NCI-H187 (cell line): ENCODE measurements at regions not wholly inside any gene's neighbourhood (a gene's known extent, or its start where the extent isn't known, plus 50 kb on each side); places are given as distances from the start of the nearest gene placed in this dataset.

Experiments
- DNase-seq, 2 experiments: peaks; one replicate each; lab custom pipeline; 2025; lab: John Stamatoyannopoulos, UW

- no peak for DNase-seq
These were observed 133.2 kb upstream of the PTPN1 start for GRCh38 chr20:50376888-50377459.

DNA sequence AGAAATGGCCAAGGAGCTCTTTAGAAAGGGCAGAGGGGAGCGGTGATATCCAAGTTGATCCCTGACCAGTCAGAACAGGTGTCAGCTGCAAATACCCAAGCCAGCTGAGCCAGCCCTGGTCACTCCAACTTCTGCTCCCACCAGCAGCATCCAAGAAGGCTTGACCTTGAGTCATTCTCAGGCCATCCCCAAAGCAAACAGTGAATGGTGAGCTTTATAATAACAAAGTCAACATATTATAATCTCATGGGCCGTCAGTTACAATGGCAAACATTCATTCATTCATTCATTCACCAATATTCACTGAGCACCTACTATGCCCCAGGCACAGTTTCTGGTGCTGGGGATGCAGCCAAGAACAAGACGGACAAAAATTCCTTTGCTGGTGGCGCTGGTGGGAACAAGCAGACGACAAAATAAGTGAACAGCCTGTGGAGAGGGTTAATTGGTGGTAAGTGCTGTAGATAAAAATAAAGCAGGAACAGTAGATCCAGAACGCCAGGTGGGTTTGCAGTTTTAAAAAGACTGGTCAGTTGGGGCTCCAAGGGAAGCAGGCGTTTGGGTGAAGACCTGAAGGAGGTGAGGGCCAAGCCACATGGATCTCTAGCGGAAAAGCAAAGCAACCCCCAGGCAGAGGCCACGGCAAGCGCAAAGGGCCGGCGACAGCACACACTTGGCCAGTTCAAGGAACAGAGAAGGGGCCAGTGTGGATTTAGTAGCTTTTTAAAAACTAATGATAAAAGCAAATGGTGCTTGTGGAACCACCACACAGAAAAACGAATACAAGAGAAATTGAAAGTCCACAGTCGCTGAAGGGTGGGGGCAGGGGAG is 131.8 kb upstream of the PTPN1 start:
- no peak for DNase-seq

DNA sequence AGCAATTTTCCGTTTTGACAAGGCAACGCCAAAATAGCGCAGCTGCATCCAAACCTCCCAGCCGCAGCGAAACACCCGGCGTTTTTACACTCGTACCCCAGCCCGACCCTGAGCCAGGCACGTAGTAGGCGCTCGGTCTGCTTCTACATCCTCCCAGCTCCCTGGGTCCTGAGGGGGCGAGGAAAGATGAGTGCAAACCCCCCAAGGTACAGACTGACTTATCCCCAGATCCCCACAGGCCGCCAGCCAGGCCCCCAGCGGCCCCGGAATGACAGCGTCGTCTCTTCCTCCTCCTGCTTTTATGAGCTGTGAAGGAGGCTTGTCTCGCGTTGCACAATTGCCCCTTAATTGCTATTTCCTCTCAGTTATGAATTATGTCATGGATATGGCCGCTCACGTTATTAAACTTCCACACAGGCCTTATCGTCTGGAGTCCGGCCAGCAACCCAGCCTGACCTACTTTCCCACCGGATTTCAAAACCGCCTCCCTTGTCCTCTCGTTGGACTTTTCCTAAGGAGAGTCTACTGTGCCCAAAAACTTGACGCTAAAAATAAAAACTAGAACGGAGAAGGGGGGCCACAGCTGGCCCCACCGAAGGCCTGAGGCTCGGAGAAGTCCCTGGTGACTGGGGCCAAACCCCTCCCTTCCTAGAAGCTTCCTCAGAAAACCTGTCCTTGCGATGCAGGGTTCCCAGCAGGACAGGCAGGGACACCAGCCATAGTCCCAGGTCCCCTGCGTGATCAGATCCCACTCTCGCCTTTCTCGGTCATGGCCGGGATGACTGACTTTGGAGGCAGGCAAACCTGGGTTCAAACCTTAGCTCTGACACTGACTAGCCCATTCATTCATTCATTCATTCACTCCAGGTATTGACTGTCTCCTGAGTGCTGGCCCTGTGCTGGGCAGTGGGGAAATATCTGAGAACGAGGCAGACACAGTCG is 130.9 kb upstream of the PTPN1 start:
- DNase-seq = no peak

- no peak for DNase-seq
These were observed 130.0 kb upstream of the PTPN1 start for GRCh38 chr20:50379991-50380696.

DNA sequence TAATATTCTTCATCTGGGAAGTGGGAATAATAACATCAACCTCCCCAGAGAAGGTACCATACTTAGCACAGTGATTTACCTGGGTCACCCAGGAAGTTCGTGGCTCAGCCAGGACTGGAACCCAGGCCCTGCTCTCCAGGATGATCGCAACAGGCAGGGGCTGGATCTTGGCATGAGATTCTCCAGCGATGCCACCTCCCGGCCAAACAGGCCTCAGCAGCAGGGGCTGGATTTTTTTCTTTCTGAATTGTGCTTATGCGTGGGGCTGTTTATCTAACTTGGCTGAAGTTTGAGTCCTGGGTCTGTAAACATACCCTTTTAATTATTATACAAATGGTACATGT is 129.5 kb upstream of the PTPN1 start:
- no peak for DNase-seq

DNA sequence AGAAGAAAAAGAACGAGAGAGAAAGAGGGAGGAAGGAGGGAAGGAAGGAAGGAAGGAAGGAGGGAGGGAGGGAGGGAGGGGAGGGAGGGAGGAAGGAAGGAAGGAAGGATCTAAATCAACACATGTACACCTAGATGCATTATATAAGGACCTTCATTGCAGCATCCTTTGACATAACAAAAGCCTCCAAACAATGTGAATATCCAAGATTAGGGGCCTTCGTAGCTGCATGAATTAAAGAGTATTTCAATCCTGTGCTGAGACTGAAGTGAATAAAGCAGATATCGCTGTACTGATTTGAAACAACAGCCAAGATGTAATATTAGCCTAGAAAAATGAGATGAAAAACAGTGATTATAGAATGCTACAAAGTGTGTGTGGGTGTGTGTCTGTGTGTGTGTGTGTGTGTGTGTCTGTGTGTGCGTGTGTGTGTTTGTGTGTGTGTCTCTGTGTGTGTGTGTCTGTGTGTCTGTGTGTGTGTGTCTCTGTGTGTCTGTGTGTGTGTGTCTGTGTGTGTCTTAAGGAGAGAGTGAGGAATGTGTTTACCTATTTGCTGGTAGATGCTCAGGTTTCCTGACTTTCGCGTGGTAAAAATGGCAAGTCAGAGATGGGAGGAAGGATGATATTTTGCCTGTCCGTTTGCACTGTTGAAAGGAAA is 129.0 kb upstream of the PTPN1 start:
- DNase-seq = no peak

DNA sequence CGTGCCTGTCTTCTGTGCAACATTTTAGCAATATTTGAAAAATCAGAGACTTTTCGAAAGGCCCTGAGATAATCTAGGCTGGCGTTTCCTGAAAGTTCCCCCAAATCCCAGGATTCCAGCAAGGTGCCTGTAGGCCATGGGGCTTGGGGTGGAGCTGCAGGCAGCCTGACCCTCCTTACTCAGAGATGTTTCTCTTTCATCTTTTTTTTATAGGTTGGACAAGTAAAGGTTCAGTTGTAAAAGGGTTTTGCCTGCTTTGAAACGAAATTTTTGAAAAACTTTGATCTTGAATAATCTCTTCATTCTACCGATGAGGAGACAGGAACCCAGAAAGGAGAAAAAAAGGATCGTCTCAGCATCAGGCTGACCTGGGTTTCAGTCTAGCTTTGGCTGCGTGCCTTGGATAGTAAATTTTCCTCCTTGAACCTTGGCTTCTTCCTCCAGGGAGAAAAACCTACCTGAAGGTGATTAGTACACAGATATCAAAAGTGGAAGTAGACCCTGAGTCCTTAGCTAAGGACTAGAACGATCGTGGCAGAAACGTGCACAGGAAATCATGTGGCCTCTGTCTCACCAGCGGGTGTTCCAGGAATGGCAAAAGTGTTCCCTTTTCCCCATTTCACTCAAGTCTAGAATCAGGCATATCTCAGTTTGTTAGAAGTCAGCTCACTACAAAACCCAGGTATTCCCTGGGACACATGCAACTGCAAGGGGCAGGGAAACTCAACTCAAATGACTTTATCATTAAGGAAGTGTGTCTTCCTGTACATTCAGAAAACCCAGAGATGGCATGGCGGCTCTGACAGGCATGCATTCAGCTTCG is 128.2 kb upstream of the PTPN1 start:
- DNase-seq = no peak

GRCh38 chr20:50385733-50386640 is 124.2 kb upstream of the PTPN1 start:
- DNase-seq = no peak

GRCh38 chr20:50386641-50386960 is 123.6 kb upstream of the PTPN1 start:
- DNase-seq = no peak

DNA sequence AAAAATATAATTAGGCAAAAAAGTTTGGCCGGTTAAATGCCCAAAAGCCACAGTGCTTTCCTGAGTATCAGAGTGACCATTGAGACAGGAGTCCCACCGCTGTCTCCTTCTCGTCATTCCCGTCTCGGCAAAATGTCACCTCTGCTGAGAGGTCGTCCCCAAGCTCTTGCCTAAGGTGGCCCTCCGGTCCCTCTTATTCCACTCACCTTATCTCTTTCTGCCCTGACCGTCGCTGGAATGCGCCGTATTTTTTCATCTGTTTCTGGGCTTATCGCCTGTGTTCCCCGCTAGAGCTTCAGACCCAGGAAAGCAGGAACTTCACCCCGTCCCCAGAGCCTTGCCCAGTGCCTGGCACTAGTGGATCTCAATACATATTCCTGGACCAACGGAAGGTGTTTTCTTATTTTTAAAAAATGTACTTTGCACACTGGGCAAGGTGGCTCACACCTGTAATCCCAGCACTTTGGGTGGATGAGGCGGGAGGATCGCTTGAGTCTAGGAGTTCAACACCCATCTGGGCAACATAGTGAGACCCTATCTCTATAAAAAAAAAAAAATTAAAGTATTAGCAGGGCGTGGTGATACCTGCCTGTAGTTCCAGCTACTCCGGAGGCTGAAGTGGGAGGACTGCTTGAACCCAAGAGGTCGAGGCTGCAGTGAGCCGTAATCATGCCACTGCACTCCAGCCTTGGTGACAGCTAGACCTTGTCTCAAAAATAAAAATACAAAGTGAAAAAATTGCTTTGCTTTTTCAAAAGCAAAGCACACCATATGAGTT is 122.8 kb upstream of the PTPN1 start:
- DNase-seq = no peak

DNA sequence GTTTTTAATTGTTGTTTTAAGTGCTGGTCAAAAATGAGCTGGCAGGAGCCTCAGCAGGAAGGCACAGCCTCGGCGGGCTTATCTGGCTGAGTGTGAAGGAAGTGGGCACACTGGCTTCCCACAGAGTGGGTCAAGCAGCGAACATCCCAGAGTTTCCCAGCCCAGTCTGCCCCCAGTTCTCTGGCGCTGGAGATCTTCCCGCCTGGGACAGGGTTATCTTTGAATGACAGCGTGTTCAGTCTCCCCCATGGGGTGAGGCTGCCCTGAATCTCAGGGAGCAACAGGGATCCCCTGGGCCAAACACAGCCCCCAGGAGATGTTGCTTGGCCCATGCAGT is 122.2 kb upstream of the PTPN1 start:
- DNase-seq = no peak

GRCh38 chr20:50388733-50389437 is 121.3 kb upstream of the PTPN1 start:
- no peak for DNase-seq

DNA sequence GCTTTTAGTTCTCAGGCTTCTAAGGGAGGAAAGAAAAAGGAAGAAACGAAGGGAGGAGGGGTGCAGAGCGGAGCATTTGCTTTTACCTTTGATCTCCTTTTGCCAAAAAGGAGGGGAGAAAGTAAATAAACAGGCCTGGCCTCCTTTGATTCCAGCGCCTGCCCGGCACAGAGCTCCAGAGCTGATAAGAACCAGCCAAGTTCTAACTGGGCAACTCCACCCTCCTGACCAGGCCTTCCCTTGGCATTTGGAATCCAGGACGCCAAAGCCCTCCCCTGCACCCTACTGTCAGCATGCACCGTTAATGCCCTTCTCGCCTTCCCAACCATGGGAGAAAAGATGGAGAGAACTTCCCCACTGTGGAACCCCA is 120.8 kb upstream of the PTPN1 start:
- DNase-seq = no peak

GRCh38 chr20:50389808-50390684 is 120.1 kb upstream of the PTPN1 start:
- no peak for DNase-seq

DNA sequence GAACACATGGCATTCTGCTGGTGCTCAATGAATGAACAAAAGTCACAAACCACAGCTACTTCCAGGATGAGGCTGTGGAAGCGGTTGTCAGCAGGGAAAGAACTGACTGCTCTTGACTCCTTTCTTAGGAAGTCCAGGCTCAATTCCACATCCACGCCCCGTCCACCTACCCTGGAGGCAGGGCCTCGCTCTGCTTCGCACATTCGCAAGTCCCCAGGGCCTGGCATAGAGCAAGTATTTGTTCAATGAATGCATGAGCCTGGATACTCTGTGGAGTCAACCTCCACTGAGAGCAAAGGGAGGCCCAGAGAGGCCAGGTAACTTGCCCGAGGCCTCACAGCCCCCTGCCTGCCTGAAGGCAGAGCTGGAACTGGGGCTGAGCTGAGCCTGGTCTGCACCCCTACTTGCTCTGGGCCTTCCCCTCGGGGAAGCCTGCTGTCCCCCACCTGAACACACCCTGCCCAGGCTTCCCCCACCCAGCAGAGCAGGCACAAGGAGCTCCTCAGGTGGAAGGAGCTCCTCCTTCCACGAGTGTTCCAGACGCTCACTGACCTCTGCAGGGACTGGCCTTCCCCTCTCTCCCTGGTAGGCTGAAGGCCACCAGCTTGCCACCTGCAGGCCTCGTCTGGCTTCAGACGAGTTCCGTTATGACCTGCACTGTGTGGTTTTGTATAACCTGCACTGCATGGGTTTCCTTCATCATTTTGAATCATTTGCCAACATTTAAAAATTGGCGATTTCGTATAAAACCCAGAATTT is 119.3 kb upstream of the PTPN1 start:
- no peak for DNase-seq

- no peak for DNase-seq
These were observed 118.6 kb upstream of the PTPN1 start for GRCh38 chr20:50391444-50392137.
